HFFc6 (cell line): ENCODE measurements at regions not wholly inside any gene's neighbourhood (a gene's known extent, or its start where the extent isn't known, plus 50 kb on each side); places are given as distances from the start of the nearest gene placed in this dataset.

Source experiments
- DNase-seq: peaks from one replicate; pipeline ENCODE4 v3.0.0-alpha.2; 2018
- H3K27ac Mint-ChIP-seq: 2 replicates; pipeline ENCODE4 v1.8.0; 2020; ENCODE audit warnings: mild to moderate bottlenecking, mixed read lengths
- H3K27me3 Mint-ChIP-seq: 2 replicates; pipeline ENCODE4 v1.8.0; 2021; ENCODE audit warnings: mild to moderate bottlenecking, moderate library complexity, mixed read lengths; ENCODE audit not compliant: insufficient read depth
- H3K36me3 Mint-ChIP-seq: 2 replicates; pipeline ENCODE4 v1.8.0; 2021; ENCODE audit warnings: low read depth, mixed read lengths
- H3K4me1 Mint-ChIP-seq: 2 replicates; pipeline ENCODE4 v1.8.0; 2020; ENCODE audit warnings: low read depth, mixed read lengths
- H3K4me3 Mint-ChIP-seq: 2 replicates; pipeline ENCODE4 v1.8.0; 2020; ENCODE audit warnings: mild to moderate bottlenecking, moderate library complexity, mixed read lengths
- H3K9me3 Mint-ChIP-seq: 2 replicates; pipeline ENCODE4 v1.8.0; 2020; ENCODE audit warnings: mild to moderate bottlenecking, mixed read lengths
- CTCF ChIP-seq: fragments of 200-600 bp; sonication (generic); IDR thresholded peaks from 2 replicates; pipeline ENCODE4 v1.5.0; 2021; ENCODE audit warnings: antibody characterized with exemption, mild to moderate bottlenecking

GRCh38 chr9:89992326-89993198 lies 387.8 kb downstream of the GADD45G start:
- H3K27me3 Mint-ChIP-seq = no peaks in the 10 kb centered on the region
- no peak overlapping the region for H3K4me3 Mint-ChIP-seq
- TF ChIP-seq CTCF = no peak
- DNase-seq = no peak
- 0 out of 2 replicates have a peak, but pooled peaks cover 4% of the 10 kb centered on the region for H3K36me3 Mint-ChIP-seq
- peaks cover 27% of the 10 kb centered on the region for H3K9me3 Mint-ChIP-seq
- no peaks in the 10 kb centered on the region for H3K4me1 Mint-ChIP-seq
- no peak overlapping the region for H3K27ac Mint-ChIP-seq

GRCh38 chr9:89993678-89994630 lies 389.1 kb downstream of the GADD45G start:
- Mint-ChIP-seq H3K9me3 (peaks cover 27% of the 10 kb centered on the region), H3K27me3 (no peaks in the 10 kb centered on the region), H3K4me1 (no peaks in the 10 kb centered on the region), H3K4me3 (no peak overlapping the region), H3K27ac (no peak overlapping the region), H3K36me3 (0 out of 2 replicates have a peak, but pooled peaks cover 4% of the 10 kb centered on the region)
- no peak for TF ChIP-seq CTCF
- no peak for DNase-seq

GRCh38 chr9:89994988-89995613 lies 390.3 kb downstream of the GADD45G start:
- TF ChIP-seq CTCF = no peak
- DNase-seq = no peak
- Mint-ChIP-seq H3K4me3 (no peak overlapping the region), H3K36me3 (0 out of 2 replicates have a peak, but pooled peaks cover 4% of the 10 kb centered on the region), H3K4me1 (no peaks in the 10 kb centered on the region), H3K27me3 (no peaks in the 10 kb centered on the region), H3K9me3 (peaks cover 30% of the 10 kb centered on the region), H3K27ac (no peak overlapping the region)

GRCh38 chr9:89996116-89996515 lies 391.3 kb downstream of the GADD45G start:
- H3K9me3 Mint-ChIP-seq = peaks cover 38% of the 10 kb centered on the region
- DNase-seq = no peak

More at GRCh38 chr9:89996116-89996515, 391.3 kb downstream of the GADD45G start:
- no peak overlapping the region for H3K27ac Mint-ChIP-seq
- no peaks in the 10 kb centered on the region for H3K27me3 Mint-ChIP-seq
- H3K4me3 Mint-ChIP-seq = no peak overlapping the region
- H3K4me1 Mint-ChIP-seq = no peaks in the 10 kb centered on the region
- 0 out of 2 replicates have a peak, but pooled peaks cover 4% of the 10 kb centered on the region for H3K36me3 Mint-ChIP-seq
- TF ChIP-seq CTCF = no peak
